Osteoblast (primary cell): ENCODE measurements at regions not wholly inside any gene's neighbourhood (a gene's known extent, or its start where the extent isn't known, plus 50 kb on each side); places are given as distances from the start of the nearest gene placed in this dataset.

Experiments
- DNase-seq: peaks from one replicate; pipeline ENCODE4 v3.0.0; 2011; ENCODE audit warnings: low spot score, mixed read lengths; ENCODE audit not compliant: insufficient read length; ENCODE audit errors: missing footprints
- H2AFZ ChIP-seq: 2 replicates; pipeline ENCODE4 v1.6.0; 2011; ENCODE audit warnings: mild to moderate bottlenecking, low read length
- H3K27ac ChIP-seq: 2 replicates; pipeline ENCODE4 v1.5.1; 2011; ENCODE audit warnings: mild to moderate bottlenecking, low read depth, low read length, moderate library complexity
- H3K27me3 ChIP-seq: 2 replicates; pipeline ENCODE4 v1.6.0; 2012; ENCODE audit warnings: mild to moderate bottlenecking, control low read depth, inconsistent platforms, low read length, moderate library complexity; ENCODE audit not compliant: insufficient read depth
- H3K36me3 ChIP-seq: 2 replicates; pipeline ENCODE4 v1.5.1; 2011; ENCODE audit warnings: mild to moderate bottlenecking, low read length, control low read depth, moderate library complexity; ENCODE audit not compliant: insufficient read depth
- H3K4me1 ChIP-seq: 2 replicates; pipeline ENCODE4 v1.5.1; 2011; ENCODE audit warnings: mild to moderate bottlenecking, low read length, control low read depth, moderate library complexity; ENCODE audit not compliant: insufficient read depth
- H3K4me2 ChIP-seq: 2 replicates; pipeline ENCODE4 v1.6.0; 2011; ENCODE audit warnings: mild to moderate bottlenecking, low read length; ENCODE audit not compliant: insufficient read depth
- H3K4me3 ChIP-seq: fragments of 200-600 bp; sonication (generic); 3 replicates; pipeline ENCODE4 v1.5.1; 2012; ENCODE audit warnings: mild to moderate bottlenecking, low read length, inconsistent platforms; ENCODE audit not compliant: insufficient read depth
- H3K79me2 ChIP-seq: 2 replicates; pipeline ENCODE4 v1.6.0; 2012; ENCODE audit warnings: mild to moderate bottlenecking, low read length, control low read depth, inconsistent platforms; ENCODE audit not compliant: insufficient read depth
- H3K9me3 ChIP-seq: 2 replicates; pipeline ENCODE4 v1.5.1; 2011; ENCODE audit warnings: low read depth, low read length, control low read depth
- H4K20me1 ChIP-seq: 2 replicates; pipeline ENCODE4 v1.6.0; 2012; ENCODE audit warnings: mild to moderate bottlenecking, low read length, control low read depth; ENCODE audit not compliant: insufficient read depth
- TF ChIP-seq, protein P1 (sequence below): IDR thresholded peaks from 2 replicates; pipeline ENCODE4 v1.5.1; 2011; ENCODE audit warnings: mild to moderate bottlenecking, low read depth, low read length, moderate library complexity; ENCODE audit errors: extremely low read depth

DNA sequence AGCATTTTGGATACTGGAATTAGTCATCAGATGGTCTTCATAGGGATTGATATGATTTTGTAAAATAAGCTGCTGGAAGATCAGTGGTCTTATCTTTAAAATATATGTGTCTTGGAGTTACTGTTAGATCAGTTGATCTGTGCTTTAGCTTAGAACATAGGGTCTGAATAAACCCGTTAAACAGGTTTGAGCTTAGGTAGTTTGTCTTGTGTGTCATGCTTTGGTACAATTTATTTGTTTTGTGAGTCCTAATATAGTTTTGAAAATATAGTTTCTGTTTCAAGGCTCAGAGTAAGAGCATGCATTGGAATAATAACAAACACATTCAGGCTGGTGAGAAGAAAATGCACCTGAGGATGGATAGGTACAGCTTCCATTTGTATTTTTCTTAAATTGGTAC, 505.0 kb downstream of the SLC16A7 start:
- TF ChIP-seq, protein P1, sequence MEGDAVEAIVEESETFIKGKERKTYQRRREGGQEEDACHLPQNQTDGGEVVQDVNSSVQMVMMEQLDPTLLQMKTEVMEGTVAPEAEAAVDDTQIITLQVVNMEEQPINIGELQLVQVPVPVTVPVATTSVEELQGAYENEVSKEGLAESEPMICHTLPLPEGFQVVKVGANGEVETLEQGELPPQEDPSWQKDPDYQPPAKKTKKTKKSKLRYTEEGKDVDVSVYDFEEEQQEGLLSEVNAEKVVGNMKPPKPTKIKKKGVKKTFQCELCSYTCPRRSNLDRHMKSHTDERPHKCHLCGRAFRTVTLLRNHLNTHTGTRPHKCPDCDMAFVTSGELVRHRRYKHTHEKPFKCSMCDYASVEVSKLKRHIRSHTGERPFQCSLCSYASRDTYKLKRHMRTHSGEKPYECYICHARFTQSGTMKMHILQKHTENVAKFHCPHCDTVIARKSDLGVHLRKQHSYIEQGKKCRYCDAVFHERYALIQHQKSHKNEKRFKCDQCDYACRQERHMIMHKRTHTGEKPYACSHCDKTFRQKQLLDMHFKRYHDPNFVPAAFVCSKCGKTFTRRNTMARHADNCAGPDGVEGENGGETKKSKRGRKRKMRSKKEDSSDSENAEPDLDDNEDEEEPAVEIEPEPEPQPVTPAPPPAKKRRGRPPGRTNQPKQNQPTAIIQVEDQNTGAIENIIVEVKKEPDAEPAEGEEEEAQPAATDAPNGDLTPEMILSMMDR = no peak
- H3K4me2 ChIP-seq = no peak overlapping the region
- no peak overlapping the region for H3K27ac ChIP-seq
- H3K4me1 ChIP-seq = no peaks in the 10 kb centered on the region
- H4K20me1 ChIP-seq = no peaks in the 10 kb centered on the region
- H3K79me2 ChIP-seq = no peaks in the 10 kb centered on the region
- H3K27me3 ChIP-seq = no peaks in the 10 kb centered on the region
- H3K36me3 ChIP-seq = no peaks in the 10 kb centered on the region
- no peaks in the 10 kb centered on the region for H3K9me3 ChIP-seq
- DNase-seq = no peak
- no peak overlapping the region for H3K4me3 ChIP-seq
- H2AFZ ChIP-seq = no peak overlapping the region

DNA sequence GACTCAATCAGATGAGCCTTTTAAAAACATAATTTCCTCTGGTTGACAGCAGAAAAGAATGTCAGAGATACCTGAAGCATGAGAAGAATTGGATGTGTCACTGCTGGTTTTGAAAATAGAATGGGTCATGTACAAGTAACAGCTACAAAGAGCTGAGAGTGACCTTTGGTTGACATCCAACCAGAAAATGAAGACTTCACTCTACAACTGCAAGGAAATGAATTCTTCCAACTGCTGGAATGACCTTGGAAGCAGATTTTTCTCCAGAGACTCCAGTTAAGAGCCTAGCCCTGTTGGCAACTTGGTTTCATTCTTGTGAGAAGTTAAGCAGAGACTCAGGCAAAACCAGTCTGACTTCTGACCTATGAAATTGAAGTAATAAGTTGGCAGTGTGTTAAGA, 505.9 kb downstream of the SLC16A7 start:
- no peaks in the 10 kb centered on the region for H3K36me3 ChIP-seq
- TF ChIP-seq, protein P1 = no peak
- no peaks in the 10 kb centered on the region for H3K4me1 ChIP-seq
- H3K4me3 ChIP-seq = no peak overlapping the region
- no peaks in the 10 kb centered on the region for H3K79me2 ChIP-seq
- no peaks in the 10 kb centered on the region for H4K20me1 ChIP-seq
- no peaks in the 10 kb centered on the region for H3K27me3 ChIP-seq
- H3K4me2 ChIP-seq = no peak overlapping the region
- DNase-seq = no peak
- no peak overlapping the region for H3K27ac ChIP-seq
- no peak overlapping the region for H2AFZ ChIP-seq
- no peaks in the 10 kb centered on the region for H3K9me3 ChIP-seq

DNA sequence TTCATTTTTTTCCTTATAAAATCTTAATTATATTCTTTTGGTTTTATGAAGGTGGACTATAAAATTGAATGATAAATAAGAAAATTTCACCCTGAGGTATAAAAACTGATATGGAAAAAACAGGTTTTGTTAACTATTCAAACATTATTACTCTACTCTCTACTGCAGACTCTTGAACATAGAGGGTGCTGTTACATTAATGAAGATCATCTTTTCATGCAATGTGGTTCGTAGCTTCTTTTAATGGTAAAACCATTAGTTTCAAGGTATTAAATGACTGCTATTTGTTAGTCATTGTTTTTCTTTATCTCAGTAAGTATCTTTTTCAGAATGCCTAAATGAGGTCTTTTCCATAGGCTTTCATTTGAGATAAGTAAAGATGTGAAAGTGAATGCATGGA, 510.4 kb downstream of the SLC16A7 start:
- Histone ChIP-seq H3K4me3 (no peak overlapping the region), H3K36me3 (no peaks in the 10 kb centered on the region), H3K27ac (no peak overlapping the region), H3K27me3 (no peaks in the 10 kb centered on the region), H4K20me1 (no peaks in the 10 kb centered on the region), H3K9me3 (no peaks in the 10 kb centered on the region), H3K79me2 (no peaks in the 10 kb centered on the region), H3K4me2 (no peak overlapping the region), H2AFZ (no peak overlapping the region), H3K4me1 (no peaks in the 10 kb centered on the region)
- TF ChIP-seq, protein P1 = no peak
- DNase-seq = peak; percentile 2

DNA sequence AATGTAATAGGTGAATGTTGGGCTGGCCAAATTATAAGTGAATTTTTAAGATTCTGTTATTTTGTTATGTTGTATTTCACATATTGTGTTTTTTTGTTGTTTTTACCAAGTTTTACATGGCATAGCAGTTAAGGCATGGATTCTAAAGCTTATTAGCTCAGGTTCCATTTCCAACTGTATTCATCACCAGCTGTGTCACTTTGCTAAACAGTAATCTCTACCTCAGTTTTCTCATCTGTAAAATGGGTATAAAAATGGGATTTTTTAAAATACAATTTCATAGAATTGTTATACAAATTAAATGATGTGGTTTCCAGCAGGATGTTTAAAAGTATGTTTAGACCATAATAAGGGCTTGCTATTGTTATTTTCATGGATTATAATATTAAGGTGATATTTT, 512.2 kb downstream of the SLC16A7 start:
- Histone ChIP-seq H3K4me2 (no peak overlapping the region), H3K4me3 (no peak overlapping the region), H3K79me2 (no peaks in the 10 kb centered on the region), H3K36me3 (no peaks in the 10 kb centered on the region), H3K27ac (no peak overlapping the region), H4K20me1 (no peaks in the 10 kb centered on the region), H2AFZ (no peak overlapping the region), H3K27me3 (no peaks in the 10 kb centered on the region), H3K9me3 (no peaks in the 10 kb centered on the region), H3K4me1 (no peaks in the 10 kb centered on the region)
- TF ChIP-seq, protein P1 = no peak
- DNase-seq = no peak
